ENCODE measurements at regions not wholly inside any gene's neighbourhood (a gene's known extent, or its start where the extent isn't known, plus 50 kb on each side); places are given as distances from the start of the nearest gene placed in this dataset.

- peaks cover 18% of the 10 kb centered on the region for H3K9me3 ChIP-seq (replicated peaks)
- no peaks in the 10 kb centered on the region for H3K27me3 ChIP-seq
- H3K4me3 ChIP-seq: no peak overlapping the region
- peak overlapping the region; percentile 63 for H3K27ac ChIP-seq
- DNase-seq: peak; percentile 24 to 62
- H3K36me3 ChIP-seq: no peaks in the 10 kb centered on the region
- peaks cover 27% of the 10 kb centered on the region for H3K4me1 ChIP-seq
Observed at GRCh38 chr9:86821006-86821845, 126.1 kb downstream of the GAS1 start.

GRCh38 chr9:86819552-86819951 is 127.8 kb downstream of the GAS1 start:
- Histone ChIP-seq H3K27ac (no peak overlapping the region), H3K36me3 (no peaks in the 10 kb centered on the region), H3K27me3 (no peaks in the 10 kb centered on the region), H3K4me1 (peaks cover 34% of the 10 kb centered on the region), H3K4me3 (no peak overlapping the region), H3K9me3 (replicated peaks) (peaks cover 18% of the 10 kb centered on the region)
- no peak for DNase-seq

DNA sequence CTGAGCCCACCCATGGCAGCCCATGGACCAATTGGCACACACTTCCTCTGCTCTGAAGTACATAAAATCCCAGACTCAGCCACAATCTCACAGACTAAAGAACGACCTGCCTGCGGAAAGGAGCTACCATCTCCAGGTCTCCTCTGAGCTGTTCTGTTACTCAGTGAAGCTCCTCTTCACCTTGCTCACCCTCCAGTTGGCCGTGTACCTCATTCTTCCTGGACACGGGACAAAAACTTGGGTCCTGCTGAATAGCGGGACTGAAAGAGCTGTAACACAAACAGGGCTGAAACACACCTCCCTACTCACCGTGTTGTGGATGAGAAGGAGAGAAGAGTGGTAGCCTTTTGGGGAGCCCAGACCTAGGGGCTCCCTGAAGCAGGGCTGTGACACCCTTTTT is 128.7 kb downstream of the GAS1 start:
- Histone ChIP-seq H3K36me3 (no peaks in the 10 kb centered on the region), H3K27ac (no peak overlapping the region), H3K4me3 (no peak overlapping the region), H3K9me3 (replicated peaks) (peaks cover 18% of the 10 kb centered on the region), H3K4me1 (peaks cover 34% of the 10 kb centered on the region), H3K27me3 (no peaks in the 10 kb centered on the region)
- DNase-seq: no peak

DNA sequence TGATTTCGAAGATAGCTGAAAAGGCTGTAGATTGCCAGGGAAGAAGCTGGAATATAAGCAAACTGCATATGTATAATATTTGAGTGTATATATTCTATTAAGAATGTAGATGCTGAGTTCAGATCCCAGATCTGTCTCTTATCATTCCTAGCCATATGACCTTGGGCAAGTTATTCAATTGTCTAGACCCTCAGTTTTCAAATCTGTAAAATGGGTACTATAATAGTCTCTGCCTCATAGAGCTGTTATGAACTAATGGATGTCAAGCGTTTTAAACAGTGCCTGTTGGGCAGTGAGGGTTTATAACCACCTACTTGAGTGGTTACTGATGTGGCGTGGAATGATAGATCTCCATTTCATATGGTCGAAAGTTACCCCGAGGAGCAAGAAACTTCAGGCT is 130.4 kb downstream of the GAS1 start:
- Histone ChIP-seq H3K4me3 (no peak overlapping the region), H3K27me3 (no peaks in the 10 kb centered on the region), H3K9me3 (replicated peaks) (peaks cover 9% of the 10 kb centered on the region; the same call in 1 of the 2 replicates), H3K27ac (no peak overlapping the region), H3K4me1 (peaks cover 31% of the 10 kb centered on the region), H3K36me3 (no peaks in the 10 kb centered on the region)
- no peak for DNase-seq

DNA sequence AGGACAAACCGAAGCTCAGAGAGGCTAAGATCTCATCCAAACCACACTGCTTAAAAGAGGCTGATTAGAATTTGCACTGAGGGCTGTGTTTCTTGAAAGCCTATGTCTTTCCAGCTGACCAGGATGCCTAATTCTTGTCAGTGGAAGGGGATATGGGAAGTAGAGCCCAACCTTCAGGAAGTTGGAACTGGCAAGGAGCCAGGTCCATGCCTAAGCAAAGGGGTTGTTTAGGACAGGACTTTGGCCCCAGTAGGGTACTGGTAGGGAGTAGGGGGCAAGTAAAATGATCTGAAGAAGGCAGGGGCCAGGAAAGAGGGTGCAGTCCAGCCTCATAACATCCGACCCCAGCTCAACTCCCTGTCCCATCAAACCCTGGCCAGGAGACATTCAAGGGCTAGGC is 130.9 kb downstream of the GAS1 start:
- peaks cover 26% of the 10 kb centered on the region for H3K4me1 ChIP-seq
- H3K27me3 ChIP-seq: no peaks in the 10 kb centered on the region
- H3K27ac ChIP-seq: no peak overlapping the region
- peak in 1 of 2 experiments; percentile 62 for DNase-seq
- peaks cover 9% of the 10 kb centered on the region; the same call in 1 of the 2 replicates for H3K9me3 ChIP-seq (replicated peaks)
- H3K4me3 ChIP-seq: no peak overlapping the region
- no peaks in the 10 kb centered on the region for H3K36me3 ChIP-seq

- Histone ChIP-seq H3K27me3 (no peaks in the 10 kb centered on the region), H3K36me3 (no peaks in the 10 kb centered on the region), H3K4me3 (no peak overlapping the region), H3K4me1 (peaks cover 39% of the 10 kb centered on the region), H3K9me3 (replicated peaks) (no peaks in the 10 kb centered on the region; the same call in 1 of the 2 replicates), H3K27ac (no peak overlapping the region)
- DNase-seq: no peak
Observed at GRCh38 chr9:86812616-86813015, 134.7 kb downstream of the GAS1 start.

DNA sequence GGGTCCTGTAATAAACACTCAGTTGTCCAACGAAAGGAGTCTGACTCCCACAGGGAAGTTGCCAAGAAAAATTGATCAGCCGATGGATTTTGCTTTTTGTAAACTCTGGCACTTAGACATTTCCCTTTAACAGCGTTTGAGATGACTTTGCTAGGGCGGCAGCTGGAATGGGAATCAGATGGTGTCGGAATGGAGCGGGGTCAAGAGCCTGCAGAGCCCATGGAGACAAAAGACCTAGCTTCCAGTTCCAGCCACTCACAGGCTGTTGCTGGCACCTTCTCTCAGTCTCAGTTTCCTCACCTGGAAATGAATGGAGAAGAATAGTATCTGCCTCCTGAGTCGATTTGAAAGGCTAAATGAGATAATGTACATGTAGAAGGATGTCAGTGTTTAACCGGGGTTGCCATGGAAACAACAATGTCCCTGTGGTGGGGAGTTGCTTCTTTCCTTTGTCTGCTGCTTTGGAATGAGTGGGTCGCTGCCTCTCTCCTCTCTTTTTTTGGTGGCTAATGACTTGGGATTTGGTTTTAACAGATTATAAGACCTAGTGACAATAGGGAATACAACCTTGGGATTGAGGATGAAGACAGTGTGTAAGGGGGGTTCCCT is 137.4 kb downstream of the GAS1 start:
- DNase-seq: no peak
- no peak overlapping the region; the same call in 1 of the 2 replicates for H3K27ac ChIP-seq

DNA sequence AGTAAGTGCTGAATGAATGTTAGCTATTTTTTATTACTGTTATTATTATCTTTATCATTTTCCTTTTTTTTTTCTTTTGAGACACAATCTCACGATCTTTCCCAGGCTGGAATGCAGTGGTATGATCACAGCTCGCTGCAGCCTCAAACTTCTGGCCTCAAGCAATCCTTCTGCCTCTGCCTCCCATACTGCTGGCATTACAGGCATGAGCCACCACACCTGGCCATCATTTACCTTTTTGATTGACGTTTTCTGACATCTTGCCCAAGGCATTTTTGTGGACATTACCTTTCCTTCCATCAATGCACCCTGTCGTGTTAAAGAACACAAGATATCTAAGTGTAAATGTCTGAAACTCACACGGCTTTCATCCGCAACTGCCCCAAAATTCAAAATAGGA is 138.2 kb downstream of the GAS1 start:
- Histone ChIP-seq H3K9me3 (replicated peaks) (no peaks in the 10 kb centered on the region; the same call in 1 of the 2 replicates), H3K4me1 (peaks cover 41% of the 10 kb centered on the region), H3K27me3 (no peaks in the 10 kb centered on the region), H3K36me3 (no peaks in the 10 kb centered on the region), H3K27ac (no peak overlapping the region), H3K4me3 (no peak overlapping the region)
- DNase-seq: no peak

More for the DNA sequence above, 137.4 kb downstream of the GAS1 start:
- Histone ChIP-seq H3K4me3 (no peak overlapping the region), H3K27me3 (no peaks in the 10 kb centered on the region), H3K9me3 (replicated peaks) (no peaks in the 10 kb centered on the region; the same call in 1 of the 2 replicates), H3K4me1 (peaks cover 41% of the 10 kb centered on the region), H3K36me3 (no peaks in the 10 kb centered on the region)

- Histone ChIP-seq H3K27me3 (no peaks in the 10 kb centered on the region), H3K4me1 (peaks cover 44% of the 10 kb centered on the region), H3K4me3 (peak overlapping the region; percentile 25; the same call in 1 of the 2 replicates), H3K27ac (peak overlapping the region; percentile 88), H3K36me3 (no peaks in the 10 kb centered on the region), H3K9me3 (replicated peaks) (no peaks in the 10 kb centered on the region)
- DNase-seq: peak; percentile 94 to 97
Observed at GRCh38 chr9:86807367-86807976, 139.8 kb downstream of the GAS1 start.

DNA sequence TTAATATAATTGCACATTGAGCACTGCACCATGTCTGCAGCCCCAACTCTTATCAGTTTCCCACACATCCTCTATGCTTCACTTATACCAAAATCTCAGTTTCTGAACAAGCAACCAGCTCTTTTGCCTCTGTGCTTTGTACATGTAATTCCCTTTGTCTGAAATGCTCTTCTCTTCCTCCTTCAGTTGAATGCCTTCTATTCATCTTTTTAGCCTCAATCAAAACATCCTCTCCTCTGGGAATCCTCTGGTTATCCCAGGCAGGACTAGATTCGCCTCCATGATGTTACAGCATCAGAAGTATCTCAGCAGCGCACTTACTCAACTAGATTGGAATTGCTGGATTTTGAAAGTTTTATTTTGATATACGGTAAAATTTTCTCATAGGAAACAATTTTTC is 143.3 kb downstream of the GAS1 start:
- Histone ChIP-seq H3K9me3 (replicated peaks) (no peaks in the 10 kb centered on the region), H3K27me3 (no peaks in the 10 kb centered on the region), H3K4me1 (peaks cover 48% of the 10 kb centered on the region), H3K27ac (no peak overlapping the region), H3K36me3 (no peaks in the 10 kb centered on the region), H3K4me3 (no peak overlapping the region)
- no peak for DNase-seq

DNA sequence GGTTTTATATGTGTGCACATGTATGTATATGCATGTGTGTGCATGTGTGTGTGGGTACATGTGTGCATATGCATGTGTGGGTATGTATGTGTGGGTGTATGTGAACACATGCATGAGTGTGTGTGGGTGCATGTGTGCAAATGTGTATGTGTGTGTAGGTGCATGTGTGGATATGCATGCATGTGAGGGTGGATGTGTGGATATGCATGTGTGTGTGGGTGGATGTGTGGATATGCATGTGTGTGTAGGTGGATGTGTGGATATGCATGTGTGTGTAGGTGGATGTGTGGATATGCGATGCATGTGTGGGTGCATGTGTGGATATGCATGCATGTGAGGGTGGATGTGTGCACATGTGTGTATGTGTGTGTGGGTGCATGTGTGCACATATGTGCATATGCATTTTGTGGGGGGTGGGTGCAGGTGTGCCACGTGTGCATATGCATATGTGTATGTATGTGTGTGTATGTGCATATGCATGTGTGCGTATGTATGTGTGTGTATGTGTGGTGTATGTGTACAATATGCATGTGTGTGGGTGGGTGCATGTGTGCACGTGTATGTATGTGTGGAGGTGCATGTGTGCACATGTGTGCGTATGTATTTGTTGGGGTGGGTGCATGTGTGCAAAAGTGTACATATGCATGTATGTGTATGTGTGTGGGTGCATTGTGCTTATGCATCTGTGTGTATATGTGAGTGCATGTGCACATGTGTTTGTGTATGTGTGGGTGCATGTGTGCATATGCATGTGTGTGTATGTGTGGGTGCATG is 144.2 kb downstream of the GAS1 start:
- Histone ChIP-seq H3K9me3 (replicated peaks) (no peaks in the 10 kb centered on the region), H3K36me3 (no peaks in the 10 kb centered on the region), H3K4me3 (no peak overlapping the region), H3K27ac (no peak overlapping the region), H3K27me3 (no peaks in the 10 kb centered on the region), H3K4me1 (peaks cover 42% of the 10 kb centered on the region)
- DNase-seq: no peak

- no peaks in the 10 kb centered on the region for H3K36me3 ChIP-seq
- peaks cover 33% of the 10 kb centered on the region for H3K4me1 ChIP-seq
- DNase-seq: peak; percentile 75 to 88
- no peak overlapping the region for H3K4me3 ChIP-seq
- H3K27me3 ChIP-seq: no peaks in the 10 kb centered on the region
- H3K9me3 ChIP-seq (replicated peaks): no peaks in the 10 kb centered on the region
- peak overlapping the region; percentile 84 for H3K27ac ChIP-seq
Observed at GRCh38 chr9:86801246-86801645, 146.1 kb downstream of the GAS1 start.

GRCh38 chr9:86800681-86801080 is 146.6 kb downstream of the GAS1 start:
- no peak for DNase-seq
- Histone ChIP-seq H3K27ac (peak overlapping the region; percentile 84), H3K9me3 (replicated peaks) (no peaks in the 10 kb centered on the region), H3K27me3 (no peaks in the 10 kb centered on the region), H3K36me3 (no peaks in the 10 kb centered on the region), H3K4me1 (peaks cover 39% of the 10 kb centered on the region), H3K4me3 (no peak overlapping the region)

DNA sequence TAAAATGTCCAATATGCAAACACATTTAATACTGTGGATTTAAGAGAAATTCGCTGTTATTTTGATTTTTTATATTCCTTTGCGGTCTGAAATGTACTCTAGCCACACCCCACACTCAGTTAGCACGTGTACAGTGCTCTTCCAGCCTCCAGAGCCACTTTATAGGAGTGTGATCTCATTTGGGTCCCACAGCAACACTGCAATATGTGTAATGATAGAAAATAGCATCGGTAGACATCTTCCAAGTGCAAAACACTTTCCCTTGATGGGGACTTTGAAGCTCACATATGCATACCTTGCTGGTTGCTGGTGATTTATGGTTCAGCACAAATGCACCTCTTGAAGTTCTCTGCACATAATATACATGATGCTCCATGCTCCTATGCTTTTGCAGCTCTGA is 148.3 kb downstream of the GAS1 start:
- no peak overlapping the region for H3K4me3 ChIP-seq
- DNase-seq: no peak
- no peaks in the 10 kb centered on the region for H3K27me3 ChIP-seq
- no peaks in the 10 kb centered on the region for H3K9me3 ChIP-seq (replicated peaks)
- H3K4me1 ChIP-seq: peaks cover 56% of the 10 kb centered on the region
- no peaks in the 10 kb centered on the region for H3K36me3 ChIP-seq
- no peak overlapping the region for H3K27ac ChIP-seq
